DND-41 (cell line): ENCODE measurements at regions not wholly inside any gene's neighbourhood (a gene's known extent, or its start where the extent isn't known, plus 50 kb on each side); places are given as distances from the start of the nearest gene placed in this dataset.

ENCODE experiments used
- EZH2 ChIP-seq: IDR thresholded peaks from 3 replicates; pipeline ENCODE4 v1.6.1; 2012; ENCODE audit warnings: borderline replicate concordance, low read depth, mild to moderate bottlenecking, moderate library complexity, low read length, inconsistent platforms; ENCODE audit not compliant: severe bottlenecking
- TF ChIP-seq, protein P1 (sequence below): IDR thresholded peaks from 2 replicates; pipeline ENCODE4 v1.5.1; 2012; ENCODE audit warnings: borderline replicate concordance, low read length, moderate library complexity, mild to moderate bottlenecking; ENCODE audit not compliant: poor library complexity, severe bottlenecking; ENCODE audit errors: extremely low read depth

DNA sequence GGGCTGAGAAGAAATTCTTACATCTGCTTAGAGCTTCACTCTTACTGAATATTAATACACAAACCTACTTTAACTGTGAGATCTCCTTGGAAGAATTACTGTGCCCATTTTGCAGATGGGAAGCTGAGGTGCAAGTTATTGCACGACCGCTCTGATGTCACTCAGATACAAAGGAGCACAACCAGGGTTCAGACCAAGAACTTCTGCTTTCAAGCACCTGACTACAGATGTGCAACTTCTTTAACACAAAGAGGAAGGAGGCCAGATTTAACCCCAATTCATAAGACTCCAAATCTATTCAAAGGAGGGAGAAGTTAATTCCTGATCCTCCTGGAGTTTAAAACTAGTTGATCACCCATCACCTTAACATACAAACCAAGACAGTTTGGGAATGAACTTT is 232.6 kb downstream of the VRK1 start:
- TF ChIP-seq, protein P1, sequence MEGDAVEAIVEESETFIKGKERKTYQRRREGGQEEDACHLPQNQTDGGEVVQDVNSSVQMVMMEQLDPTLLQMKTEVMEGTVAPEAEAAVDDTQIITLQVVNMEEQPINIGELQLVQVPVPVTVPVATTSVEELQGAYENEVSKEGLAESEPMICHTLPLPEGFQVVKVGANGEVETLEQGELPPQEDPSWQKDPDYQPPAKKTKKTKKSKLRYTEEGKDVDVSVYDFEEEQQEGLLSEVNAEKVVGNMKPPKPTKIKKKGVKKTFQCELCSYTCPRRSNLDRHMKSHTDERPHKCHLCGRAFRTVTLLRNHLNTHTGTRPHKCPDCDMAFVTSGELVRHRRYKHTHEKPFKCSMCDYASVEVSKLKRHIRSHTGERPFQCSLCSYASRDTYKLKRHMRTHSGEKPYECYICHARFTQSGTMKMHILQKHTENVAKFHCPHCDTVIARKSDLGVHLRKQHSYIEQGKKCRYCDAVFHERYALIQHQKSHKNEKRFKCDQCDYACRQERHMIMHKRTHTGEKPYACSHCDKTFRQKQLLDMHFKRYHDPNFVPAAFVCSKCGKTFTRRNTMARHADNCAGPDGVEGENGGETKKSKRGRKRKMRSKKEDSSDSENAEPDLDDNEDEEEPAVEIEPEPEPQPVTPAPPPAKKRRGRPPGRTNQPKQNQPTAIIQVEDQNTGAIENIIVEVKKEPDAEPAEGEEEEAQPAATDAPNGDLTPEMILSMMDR, result no peak
- TF ChIP-seq EZH2, result no peak
